K562 (cell line): ENCODE measurements at regions not wholly inside any gene's neighbourhood (a gene's known extent, or its start where the extent isn't known, plus 50 kb on each side); places are given as distances from the start of the nearest gene placed in this dataset.

ENCODE experiments used
- CBFA2T3 ChIP-seq: fragments of 450-650 bp; IDR thresholded peaks from 2 replicates; pipeline ENCODE4 v1.6.1; 2017
- CBX1 ChIP-seq: sonication (generic); IDR thresholded peaks from 2 replicates; pipeline ENCODE4 v1.6.1; 2016; ENCODE audit warnings: antibody characterized with exemption, low read depth, mild to moderate bottlenecking
- CHD1 ChIP-seq: fragments of 200-600 bp; sonication (generic); IDR thresholded peaks from one replicate; pipeline ENCODE4 v1.6.1; 2012; ENCODE audit warnings: mild to moderate bottlenecking, moderate library complexity, low read length, inconsistent platforms
- CTCF ChIP-seq, 3 experiments: IDR thresholded peaks in 2 of 3; conservative IDR thresholded peaks in 1 of 3; 2 replicates each; pipeline ENCODE4 v1.5.1; 2011 to 2012; ENCODE audit warnings: low read length in 3 of 3, mild to moderate bottlenecking in 3 of 3, control low read depth in 2 of 3, improper control_type of control experiment in 1 of 3, inconsistent platforms in 1 of 3, low read depth in 1 of 3, mixed read lengths in 1 of 3, moderate library complexity in 1 of 3; ENCODE audit not compliant: insufficient read depth in 2 of 3
- E2F6 ChIP-seq, 2 experiments: IDR thresholded peaks; 2 replicates each; pipeline ENCODE4 v1.6.1; 2011; ENCODE audit warnings: borderline replicate concordance in 1 of 2, control low read depth in 1 of 2, low read depth in 1 of 2, low read length in 1 of 2, mild to moderate bottlenecking in 1 of 2, mixed read lengths in 1 of 2, moderate library complexity in 1 of 2; ENCODE audit not compliant: insufficient read depth in 1 of 2, insufficient read length in 1 of 2, poor library complexity in 1 of 2, severe bottlenecking in 1 of 2; ENCODE audit errors: extremely low read depth in 1 of 2
- E4F1 ChIP-seq: fragments of 250-450 bp; sonication (Bioruptor Pico); IDR thresholded peaks from 2 replicates; pipeline ENCODE4 v1.5.0; 2021; ENCODE audit warnings: mild to moderate bottlenecking, borderline replicate concordance
- ETS2 ChIP-seq: IDR thresholded peaks from 2 replicates; pipeline ENCODE4 v1.6.1; 2016; ENCODE audit warnings: borderline replicate concordance, missing genetic modification characterization, mild to moderate bottlenecking, moderate library complexity, missing compliant biosample characterization; ENCODE audit not compliant: poor library complexity, severe bottlenecking
- GTF2F1 ChIP-seq: IDR thresholded peaks from 2 replicates; pipeline ENCODE4 v1.6.1; 2011; ENCODE audit warnings: low read depth, low read length, improper control_type of control experiment
- RCOR1 ChIP-seq, 2 experiments: IDR thresholded peaks; 2 replicates each; pipeline ENCODE4 v1.6.1; 2012; ENCODE audit warnings: low read depth in 2 of 2, low read length in 2 of 2, borderline replicate concordance in 1 of 2, improper control_type of control experiment in 1 of 2
- SMAD3 ChIP-seq: fragments of 450-650 bp; formaldehyde crosslinking; conservative IDR thresholded peaks from 2 replicates; pipeline ENCODE4 v1.4.0; 2020; ENCODE audit warnings: mild to moderate bottlenecking
- SMARCA4 ChIP-seq: fragments of 450-650 bp; IDR thresholded peaks from 2 replicates; pipeline ENCODE4 v1.6.1; 2016
- UBTF ChIP-seq, 2 experiments: IDR thresholded peaks; 2 replicates each; pipeline ENCODE4 v1.6.1; 2012; ENCODE audit warnings: improper control_type of control experiment in 2 of 2, low read depth in 2 of 2, low read length in 2 of 2, borderline replicate concordance in 1 of 2
- ZNF354B ChIP-seq: fragments of 250-450 bp; sonication (Bioruptor Pico); IDR thresholded peaks from 2 replicates; pipeline ENCODE4 v1.4.0; 2020
- ZSCAN29 ChIP-seq: fragments of 450-650 bp; IDR thresholded peaks from 2 replicates; pipeline ENCODE4 v1.6.1; 2017

GRCh38 chr2:16092861-16093638 lies 152.7 kb downstream of the MYCN start:
- TF ChIP-seq CBX1 (no peak), GTF2F1 (no peak), ZSCAN29 (no peak), ZNF354B (no peak), ETS2 (tag) (no peak), CHD1 (no peak), UBTF (IDR thresholded peaks at IDR 0.05; ENCODE audit: borderline replicate concordance in 1 of 2, low read depth in 2 of 2, low read length in 2 of 2) (no peak), RCOR1 (IDR thresholded peaks at IDR 0.05; ENCODE audit: borderline replicate concordance in 1 of 2, low read depth in 2 of 2, low read length in 2 of 2) (no peak), E4F1 (CRISPR knock-in tag) (no peak), E2F6 (IDR thresholded peaks at IDR 0.05; ENCODE audit: borderline replicate concordance in 1 of 2, extremely low read depth in 1 of 2, insufficient read depth in 1 of 2, insufficient read length in 1 of 2, low read depth in 1 of 2, low read length in 1 of 2, poor library complexity in 1 of 2, severe bottlenecking in 1 of 2) (no peak), CTCF (IDR thresholded peaks at IDR 0.05 in 2 of 3, conservative IDR thresholded peaks at IDR 0.05 in 1 of 3; ENCODE audit: insufficient read depth in 2 of 3, low read depth in 1 of 3, low read length in 3 of 3) (no peak), SMAD3 (no peak), SMARCA4 (no peak), CBFA2T3 (no peak)
